ENCODE measurements at regions not wholly inside any gene's neighbourhood (a gene's known extent, or its start where the extent isn't known, plus 50 kb on each side); places are given as distances from the start of the nearest gene placed in this dataset.

DNA sequence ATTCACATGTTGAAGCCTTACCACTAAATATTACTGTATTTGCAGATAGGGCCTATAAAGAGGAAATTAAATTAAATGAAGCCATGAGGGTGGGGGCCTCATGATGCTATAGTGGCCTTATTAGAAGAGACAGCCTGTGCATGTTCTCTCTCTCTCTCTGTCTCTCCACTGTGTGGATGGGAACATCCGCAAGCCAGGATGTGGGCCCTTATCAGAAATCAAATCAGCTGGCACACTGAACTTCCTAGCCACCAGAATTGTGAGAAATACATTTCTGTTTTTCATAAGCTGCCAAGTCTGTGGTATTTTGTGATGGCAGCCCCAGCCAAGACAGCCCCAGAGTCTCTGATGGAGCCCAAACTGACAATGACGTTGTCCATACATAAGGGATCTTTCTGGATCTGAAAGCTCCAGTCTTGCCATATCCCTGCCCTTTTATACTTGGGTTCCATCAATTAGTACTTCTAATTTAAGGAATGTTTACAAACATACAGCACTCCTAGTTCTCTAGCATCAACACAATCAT, 300.5 kb upstream of the ATP10B start:
- no peak for TF ChIP-seq YY1 (IDR thresholded peaks at IDR 0.05; ENCODE audit: insufficient read depth, insufficient read length)
- no peak for TF ChIP-seq ZNF274 (IDR thresholded peaks at IDR 0.05; ENCODE audit: low read depth, low read length)
- no peak for TF ChIP-seq SUZ12 (IDR thresholded peaks at IDR 0.05; ENCODE audit: extremely low read depth, insufficient read depth, insufficient read length)

Measured in NT2/D1 (cell line).